Small intestine (tissue), 7 donors: ENCODE measurements at regions not wholly inside any gene's neighbourhood (a gene's known extent, or its start where the extent isn't known, plus 50 kb on each side); places are given as distances from the start of the nearest gene placed in this dataset.

Source experiments
- DNase-seq, 2 donors: peaks; one replicate each; pipeline versions ENCODE4 v3.0.0 to v3.0.0-alpha.2; 2013
- FAIRE-seq: peaks from 2 replicates; lab custom pipeline; 2012; peaks lifted over from hg19 to GRCh38; lab: Jason Lieb, UNC
- H3K27ac ChIP-seq, 3 donors: one replicate each; pipeline ENCODE4 v1.5.1; 2013; ENCODE audit warnings: low read length in 2 of 3, mild to moderate bottlenecking in 2 of 3, control low read depth in 1 of 3, inconsistent platforms in 1 of 3, low read depth in 1 of 3, moderate library complexity in 1 of 3
- H3K27me3 ChIP-seq, 3 donors: one replicate each; pipeline ENCODE4 v1.6.1; 2013; ENCODE audit warnings: low read length in 3 of 3, inconsistent platforms in 1 of 3; ENCODE audit not compliant: control insufficient read depth in 3 of 3, insufficient read depth in 3 of 3
- H3K36me3 ChIP-seq, 3 donors: one replicate each; pipeline ENCODE4 v1.6.1; 2013; ENCODE audit warnings: low read length in 3 of 3, inconsistent platforms in 1 of 3, low read depth in 1 of 3, mild to moderate bottlenecking in 1 of 3, moderate library complexity in 1 of 3; ENCODE audit not compliant: control insufficient read depth in 3 of 3, insufficient read depth in 2 of 3
- H3K4me1 ChIP-seq, 3 donors: one replicate each; pipeline ENCODE4 v1.6.1; 2013; ENCODE audit warnings: low read length in 2 of 3, inconsistent platforms in 1 of 3, low read depth in 1 of 3, mild to moderate bottlenecking in 1 of 3, moderate library complexity in 1 of 3; ENCODE audit not compliant: control insufficient read depth in 3 of 3, insufficient read depth in 2 of 3
- H3K4me3 ChIP-seq, 3 donors: one replicate each; pipeline ENCODE4 v1.5.1; 2013; ENCODE audit warnings: low read length in 3 of 3, control low read depth in 1 of 3, inconsistent platforms in 1 of 3, low read depth in 1 of 3, mild to moderate bottlenecking in 1 of 3, moderate library complexity in 1 of 3
- H3K9me3 ChIP-seq, 2 donors: one replicate each; pipeline ENCODE4 v1.6.1; 2013; ENCODE audit warnings: low read depth in 1 of 2, low read length in 1 of 2; ENCODE audit not compliant: control insufficient read depth in 2 of 2, insufficient read depth in 1 of 2
- WGBS, 3 donors: extraction: QIAGEN DNeasy Blood & Tissue Kit; methylation state at CpG; one replicate each; pipeline ENCODE4 v1.1.7; 2013; 5-methylcytosine and 5-hydroxymethylcytosine counted together
- donor health status: healthy with polysubstance abuse.
- donor health status: control.
- donor health status: control.
- donor health status: Bipolar disorder and iron deficiency.
- donor health status: healthy.

DNA sequence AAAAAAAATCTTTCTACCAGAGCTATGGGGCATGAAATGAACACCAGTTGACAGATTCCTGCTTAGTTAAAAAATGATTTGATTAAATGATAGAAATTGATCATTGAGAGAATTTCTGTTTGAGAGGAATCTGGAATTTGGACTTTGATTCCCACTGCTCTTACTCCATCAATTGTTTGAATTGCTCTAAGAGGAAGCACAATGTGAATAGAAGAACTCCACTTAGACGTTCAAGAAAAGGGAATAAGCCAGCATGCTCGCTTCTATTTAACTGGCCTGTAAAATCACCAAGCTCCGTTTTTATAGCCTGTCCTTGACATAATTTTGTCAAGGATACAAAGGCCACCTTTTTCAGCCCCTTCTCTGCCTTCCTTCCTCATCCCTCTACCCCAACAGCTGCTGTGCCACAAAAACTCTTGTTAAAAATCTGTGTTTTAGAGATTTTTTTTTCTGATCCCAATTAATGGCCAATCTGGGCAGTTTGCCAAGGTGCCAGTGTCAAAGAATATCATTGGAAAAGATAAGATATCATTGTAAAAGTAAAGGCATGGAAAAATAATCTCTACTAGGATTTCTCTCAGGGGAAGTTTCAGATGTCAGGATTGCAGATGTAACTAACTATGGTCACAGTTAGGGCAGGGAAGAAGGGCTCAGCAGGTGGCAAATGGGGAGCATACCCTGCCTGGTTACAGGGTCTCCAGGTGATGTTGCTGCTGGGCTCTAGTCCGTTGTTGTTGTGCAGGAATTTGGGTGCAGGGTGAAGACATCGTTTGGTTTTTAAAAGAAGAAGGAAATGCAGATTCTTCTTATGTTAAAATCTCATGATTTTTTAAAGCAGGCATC, 301.8 kb upstream of the PDZRN3 start:
- Histone ChIP-seq H3K36me3 (no peaks in the 10 kb centered on the region), H3K27me3 (no peaks in the 10 kb centered on the region), H3K9me3 (no peaks in the 10 kb centered on the region), H3K4me1 (peaks cover 0 to 4% (median 0%) of the 10 kb centered on the region in 3 donors), H3K27ac (no peak overlapping the region), H3K4me3 (no peak overlapping the region)
- no peak for FAIRE-seq
- peak in 1 of 2 donors; percentile 24 for DNase-seq
- 7 to 32% (median 15%) methylated on average over 5 of the region's 5 CpGs for WGBS, 3 donors

GRCh38 chr3:73925011-73925410, 300.3 kb upstream of the PDZRN3 start:
- Histone ChIP-seq H3K4me3 (no peak overlapping the region), H3K27ac (no peak overlapping the region), H3K27me3 (no peaks in the 10 kb centered on the region), H3K9me3 (no peaks in the 10 kb centered on the region), H3K36me3 (no peaks in the 10 kb centered on the region), H3K4me1 (peaks cover 0 to 4% (median 0%) of the 10 kb centered on the region in 3 donors)
- 86 to 97% (median 87%) methylated on average over 3 of the region's 3 CpGs for WGBS, 3 donors
- FAIRE-seq (no peak), DNase-seq (no peak)

DNA sequence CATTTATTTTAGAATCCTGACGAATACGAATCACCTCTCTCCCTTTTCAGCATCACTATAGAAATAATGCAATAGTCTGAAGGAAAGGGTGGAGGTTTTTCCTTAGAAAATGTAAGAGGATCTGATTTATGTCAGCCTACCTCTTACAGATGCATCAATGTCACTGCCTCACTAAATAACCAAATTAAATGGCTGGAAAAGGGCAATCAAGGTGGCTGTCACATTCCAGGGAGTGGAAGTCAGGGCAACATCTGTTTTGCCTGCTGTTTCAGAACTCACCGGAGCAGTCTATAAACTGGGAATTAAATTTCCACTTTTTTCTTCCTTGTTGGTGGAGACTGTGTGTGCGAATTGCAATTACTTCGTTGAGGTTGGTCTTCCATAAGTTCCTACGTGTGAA, 299.3 kb upstream of the PDZRN3 start:
- no peaks in the 10 kb centered on the region for H3K27me3 ChIP-seq
- 82 to 89% (median 88%) methylated on average over 6 of the region's 6 CpGs for WGBS, 3 donors

GRCh38 chr3:73917643-73918042, 292.9 kb upstream of the PDZRN3 start:
- H3K27me3 ChIP-seq, result no peaks in the 10 kb centered on the region
- no peaks in the 10 kb centered on the region for H3K36me3 ChIP-seq
- no peaks in the 10 kb centered on the region for H3K4me1 ChIP-seq
- no peak overlapping the region for H3K27ac ChIP-seq
- no peak for DNase-seq
- 80 to 89% (median 84%) methylated on average over 2 of the region's 2 CpGs for WGBS, 3 donors
- H3K4me3 ChIP-seq, result no peak overlapping the region
- no peak for FAIRE-seq
- H3K9me3 ChIP-seq, result no peaks in the 10 kb centered on the region

More for the DNA sequence above, 299.3 kb upstream of the PDZRN3 start:
- H3K4me3 ChIP-seq, result no peak overlapping the region
- DNase-seq, result no peak
- no peak for FAIRE-seq
- H3K36me3 ChIP-seq, result no peaks in the 10 kb centered on the region
- peaks cover 0 to 4% (median 0%) of the 10 kb centered on the region in 3 donors for H3K4me1 ChIP-seq
- no peak overlapping the region for H3K27ac ChIP-seq
- H3K9me3 ChIP-seq, result no peaks in the 10 kb centered on the region

- H3K27ac ChIP-seq, result no peak overlapping the region
- 91 to 93% (median 92%) methylated on average over 2 of the region's 2 CpGs for WGBS, 3 donors
- H3K36me3 ChIP-seq, result no peaks in the 10 kb centered on the region
- no peak overlapping the region for H3K4me3 ChIP-seq
- no peak for DNase-seq
- no peak for FAIRE-seq
- no peaks in the 10 kb centered on the region for H3K9me3 ChIP-seq
- no peaks in the 10 kb centered on the region for H3K4me1 ChIP-seq
- no peaks in the 10 kb centered on the region for H3K27me3 ChIP-seq
Observed at GRCh38 chr3:73915886-73916285, 291.1 kb upstream of the PDZRN3 start.

- DNase-seq (no peak), FAIRE-seq (no peak)
- no peaks in the 10 kb centered on the region for H3K4me1 ChIP-seq
- H3K27ac ChIP-seq, result no peak overlapping the region
- 80 to 90% (median 89%) methylated on average over 3 of the region's 3 CpGs for WGBS, 3 donors
- no peaks in the 10 kb centered on the region for H3K36me3 ChIP-seq
- H3K9me3 ChIP-seq, result no peaks in the 10 kb centered on the region
- H3K4me3 ChIP-seq, result no peak overlapping the region
- H3K27me3 ChIP-seq, result no peaks in the 10 kb centered on the region
Observed at GRCh38 chr3:73908218-73908617, 283.5 kb upstream of the PDZRN3 start.

GRCh38 chr3:73901686-73902085, 276.9 kb upstream of the PDZRN3 start:
- no peak overlapping the region for H3K4me3 ChIP-seq
- FAIRE-seq (no peak), DNase-seq (no peak)
- H3K4me1 ChIP-seq, result no peaks in the 10 kb centered on the region
- WGBS, 3 donors, result 57 to 73% (median 64%) methylated on average over 2 of the region's 2 CpGs
- H3K9me3 ChIP-seq, result no peaks in the 10 kb centered on the region
- no peaks in the 10 kb centered on the region for H3K27me3 ChIP-seq
- H3K27ac ChIP-seq, result no peak overlapping the region
- no peaks in the 10 kb centered on the region for H3K36me3 ChIP-seq

DNA sequence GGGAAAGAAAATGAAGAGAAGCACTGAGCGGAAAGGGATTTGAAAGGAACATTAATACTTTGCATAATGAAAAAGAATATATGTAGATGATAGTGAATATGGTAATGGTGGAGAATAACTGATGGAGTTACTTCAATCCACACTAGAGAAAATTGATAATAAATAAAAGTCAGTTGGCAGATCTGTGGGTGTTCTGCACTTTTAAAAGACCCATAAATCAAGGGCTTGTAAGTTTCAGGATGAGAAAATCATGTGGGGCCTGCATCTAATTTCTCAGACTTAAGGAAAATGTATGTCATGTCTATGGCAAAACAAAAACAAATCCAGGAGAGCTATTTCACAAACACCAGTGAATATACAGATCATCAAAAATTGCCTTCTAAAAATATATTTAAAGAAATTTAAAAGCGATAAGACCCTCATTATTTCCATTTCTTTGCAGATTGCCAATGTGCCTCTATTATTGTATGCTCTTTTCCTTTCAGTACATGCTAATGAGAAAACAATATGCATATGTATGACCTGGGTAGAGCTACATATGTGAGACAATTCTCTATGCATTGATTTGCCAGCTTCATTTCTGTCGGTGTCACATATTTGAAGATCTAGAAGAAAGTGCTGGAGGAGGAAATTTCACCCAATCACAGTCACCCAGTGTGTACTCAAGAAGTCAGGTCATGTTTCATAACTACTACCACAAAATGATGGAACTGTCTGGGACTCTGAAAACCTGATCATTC, 269.9 kb upstream of the PDZRN3 start:
- H3K4me1 ChIP-seq, result no peaks in the 10 kb centered on the region
- WGBS, 3 donors, result 88 to 94% (median 92%) methylated on average over 3 of the region's 3 CpGs
- FAIRE-seq, result no peak

More for the DNA sequence above, 269.9 kb upstream of the PDZRN3 start:
- Histone ChIP-seq H3K36me3 (no peaks in the 10 kb centered on the region), H3K27ac (no peak overlapping the region), H3K9me3 (no peaks in the 10 kb centered on the region), H3K27me3 (no peaks in the 10 kb centered on the region), H3K4me3 (no peak overlapping the region)
- DNase-seq, result no peak
